Heart right ventricle (tissue), 16 donors: ENCODE measurements at regions not wholly inside any gene's neighbourhood (a gene's known extent, or its start where the extent isn't known, plus 50 kb on each side); places are given as distances from the start of the nearest gene placed in this dataset.

ENCODE experiments used
- ATAC-seq, 8 donors: fragments of 200-7000 bp; cut with Tn5 transposase; one replicate each; pipeline ENCODE4 v1.9.1; 2020; ENCODE audit warnings: mild to moderate bottlenecking in 8 of 8, moderate library complexity in 8 of 8, moderate number of reproducible peaks in 1 of 8
- DNase-seq, 2 donors: peaks; one replicate each; pipeline ENCODE4 v3.0.0-alpha.2; 2020
- H3K27ac ChIP-seq, 10 donors: fragments of 200-600 bp; sonication (generic) in 2 of 10; one replicate each; pipeline versions ENCODE4 v1.5.0 to v1.8.0; 2020 to 2022; ENCODE audit warnings: mild to moderate bottlenecking in 3 of 10
- H3K27me3 ChIP-seq, 7 donors: fragments of 200-600 bp; one replicate each; pipeline ENCODE4 v1.8.0; 2021 to 2022; ENCODE audit warnings: mild to moderate bottlenecking in 2 of 7
- H3K36me3 ChIP-seq, 9 donors: fragments of 200-600 bp; sonication (generic) in 1 of 9; one replicate each; pipeline versions ENCODE4 v1.5.0 to v1.8.0; 2020 to 2022; ENCODE audit warnings: mild to moderate bottlenecking in 2 of 9
- H3K4me1 ChIP-seq, 9 donors: fragments of 200-600 bp; sonication (generic) in 1 of 9; one replicate each; pipeline versions ENCODE4 v1.5.0 to v1.8.0; 2020 to 2022; ENCODE audit warnings: mild to moderate bottlenecking in 4 of 9
- H3K4me3 ChIP-seq, 10 donors: fragments of 200-600 bp; sonication (generic) in 2 of 10; one replicate each; pipeline versions ENCODE4 v1.5.0 to v1.8.0; 2020 to 2022; ENCODE audit warnings: mild to moderate bottlenecking in 7 of 10, moderate library complexity in 2 of 10
- H3K9me3 ChIP-seq, 11 donors: fragments of 200-600 bp in 10 of 11; sonication (generic) in 2 of 11; one replicate each; pipeline versions ENCODE4 v1.5.0 to v1.8.0; 2013 to 2022; ENCODE audit warnings: mild to moderate bottlenecking in 2 of 11, control low read depth in 1 of 11, moderate library complexity in 1 of 11
- WGBS, 2 donors: extraction: QIAGEN DNeasy Blood & Tissue Kit; methylation state at CpG; one replicate each; pipeline ENCODE4 v1.1.7; 2013; ENCODE audit warnings: inconsistent platforms in 1 of 2; 5-methylcytosine and 5-hydroxymethylcytosine counted together
- intact Hi-C, 10 donors: fragments of 100-400 bp; cut with DNase I; formaldehyde crosslinking; loops; one replicate each; pipeline versions ENCODE4 v1.11.1 to v1.14.2; 2022
- TF ChIP-seq, protein P1 (sequence below), 9 donors: fragments of 200-600 bp; sonication (generic) in 2 of 9; IDR thresholded peaks; one replicate each; pipeline versions ENCODE4 v1.5.0 to v1.8.0; 2021 to 2022; ENCODE audit warnings: antibody characterized with exemption in 9 of 9, mild to moderate bottlenecking in 5 of 9, moderate library complexity in 1 of 9
- donor health status: Arrhythmogenic right ventricular cardiomyopathy.
- donor health status: ischemic (EF 13 %, LVEDD 7.1; RV severe dilation, severe dysfunction).
- donor health status: healthy with polysubstance abuse.
- donor health status: DM: no; HTN: yes; CAD: no.
- donor health status: DM: no; HTN: no; CAD: no.
- donor health status: ischemic (EF 25% LVEDD 6.9; RV normal size, moderate dysfunction).
- donor health status: ischemic (EF 25% LVEDD 5.7; RV mildly dilated, moderate dysfunction).
- donor health status: healthy.
- donor health status: DM: yes; HTN: yes; CAD: no.
- donor health status: Ischemic cardiomyopathy.
- donor health status: ischemic (EF 35%, LVEDD 5.7; RV mildly dilated, moderate dysfunction).
- donor health status: nonischemic (EF 11% LVEDD 7.7; RV severe dilation, severe dysfunction).
- donor health status: DM: yes; HTN: yes; CAD: no.
- donor health status: PGD.
- donor health status: ischemic (EF 29% LVEDD 5.4; RV normal size, mild dysfunction).
- donor health status: nonischemic (EF 23%, LVEDD 6.1; RV moderate dilation, normal function).

DNA sequence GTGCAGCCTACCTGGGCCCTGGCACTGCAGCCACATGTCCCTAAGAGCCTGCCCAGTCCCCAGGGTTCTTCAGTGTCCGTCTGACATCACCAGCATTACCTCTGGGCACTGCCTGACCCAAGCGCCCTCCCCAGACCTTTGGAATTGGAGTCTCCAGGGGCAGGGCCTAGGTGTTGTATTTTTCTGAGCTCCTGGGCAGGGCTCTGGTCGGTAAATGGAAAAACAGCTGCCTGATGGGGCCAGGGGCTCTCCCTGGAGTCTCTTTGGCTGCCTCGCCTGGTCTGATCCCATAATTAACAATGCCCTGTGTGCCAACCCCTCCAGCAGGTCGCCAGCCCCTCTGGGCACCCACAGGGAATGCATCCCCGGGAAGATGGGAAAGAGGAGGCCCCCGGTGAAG lies 710.2 kb downstream of the BRD1 start:
- H3K9me3 ChIP-seq, result peaks cover 0 to 4% (median 0%) of the 10 kb centered on the region in 11 donors
- no peak for DNase-seq

DNA sequence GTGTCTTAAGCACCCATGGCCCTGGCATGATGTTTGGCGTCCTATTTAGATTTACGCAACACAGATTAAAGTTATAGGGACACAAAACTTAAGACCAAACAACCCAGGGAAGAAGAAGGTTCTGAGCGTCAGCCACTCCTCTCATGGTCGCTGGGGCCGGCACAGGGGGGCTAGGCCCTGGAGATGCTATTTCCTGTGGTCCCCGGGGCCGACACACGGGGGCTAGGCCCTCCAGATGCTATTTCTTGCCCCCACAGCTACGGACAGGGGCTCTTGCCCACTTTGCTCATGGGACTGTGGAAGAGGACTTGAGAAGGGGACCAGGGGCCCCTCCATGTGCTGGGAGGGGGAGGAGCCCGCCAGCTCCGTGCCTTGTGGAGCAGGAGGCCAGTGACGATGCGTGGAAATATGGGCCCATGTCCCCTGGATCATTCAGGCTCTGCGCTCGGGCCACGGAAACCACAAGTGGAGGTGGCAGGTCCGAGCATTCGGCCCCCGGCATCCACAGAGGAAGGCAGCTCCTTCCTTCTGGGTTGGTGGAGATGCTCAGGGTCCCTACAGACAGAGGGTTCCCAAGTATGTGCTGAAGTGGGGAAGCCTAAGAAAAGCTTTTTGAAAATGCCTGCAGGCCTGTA lies 711.1 kb downstream of the BRD1 start:
- peaks cover 0 to 5% (median 0%) of the 10 kb centered on the region in 9 donors for H3K4me1 ChIP-seq
- H3K27ac ChIP-seq, result no peak overlapping the region
- 78 to 83% methylated on average over 19 of the region's 19 CpGs for WGBS, 2 donors
- ATAC-seq (no peak), DNase-seq (no peak)
- no peak overlapping the region for H3K4me3 ChIP-seq
- peaks cover 0 to 26% (median 4%) of the 10 kb centered on the region in 7 donors for H3K27me3 ChIP-seq
- peaks cover 0 to 4% (median 0%) of the 10 kb centered on the region in 11 donors for H3K9me3 ChIP-seq
- no peaks in the 10 kb centered on the region for H3K36me3 ChIP-seq
- TF ChIP-seq, protein P1, sequence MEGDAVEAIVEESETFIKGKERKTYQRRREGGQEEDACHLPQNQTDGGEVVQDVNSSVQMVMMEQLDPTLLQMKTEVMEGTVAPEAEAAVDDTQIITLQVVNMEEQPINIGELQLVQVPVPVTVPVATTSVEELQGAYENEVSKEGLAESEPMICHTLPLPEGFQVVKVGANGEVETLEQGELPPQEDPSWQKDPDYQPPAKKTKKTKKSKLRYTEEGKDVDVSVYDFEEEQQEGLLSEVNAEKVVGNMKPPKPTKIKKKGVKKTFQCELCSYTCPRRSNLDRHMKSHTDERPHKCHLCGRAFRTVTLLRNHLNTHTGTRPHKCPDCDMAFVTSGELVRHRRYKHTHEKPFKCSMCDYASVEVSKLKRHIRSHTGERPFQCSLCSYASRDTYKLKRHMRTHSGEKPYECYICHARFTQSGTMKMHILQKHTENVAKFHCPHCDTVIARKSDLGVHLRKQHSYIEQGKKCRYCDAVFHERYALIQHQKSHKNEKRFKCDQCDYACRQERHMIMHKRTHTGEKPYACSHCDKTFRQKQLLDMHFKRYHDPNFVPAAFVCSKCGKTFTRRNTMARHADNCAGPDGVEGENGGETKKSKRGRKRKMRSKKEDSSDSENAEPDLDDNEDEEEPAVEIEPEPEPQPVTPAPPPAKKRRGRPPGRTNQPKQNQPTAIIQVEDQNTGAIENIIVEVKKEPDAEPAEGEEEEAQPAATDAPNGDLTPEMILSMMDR (IDR thresholded peaks at IDR 0.05), result no peak
- intact Hi-C loops, result no loop called here

More for the DNA sequence above, 710.2 kb downstream of the BRD1 start:
- H3K27ac ChIP-seq, result no peak overlapping the region
- TF ChIP-seq, protein P1 (IDR thresholded peaks at IDR 0.05), result no peak
- H3K36me3 ChIP-seq, result no peaks in the 10 kb centered on the region
- H3K4me3 ChIP-seq, result no peak overlapping the region
- WGBS, 2 donors, result 65% methylated on average over 7 of the region's 7 CpGs
- peaks cover 0 to 27% (median 4%) of the 10 kb centered on the region in 7 donors for H3K27me3 ChIP-seq
- intact Hi-C loops, result no loop called here
- ATAC-seq, result no peak
- peaks cover 0 to 5% (median 0%) of the 10 kb centered on the region in 9 donors for H3K4me1 ChIP-seq

DNA sequence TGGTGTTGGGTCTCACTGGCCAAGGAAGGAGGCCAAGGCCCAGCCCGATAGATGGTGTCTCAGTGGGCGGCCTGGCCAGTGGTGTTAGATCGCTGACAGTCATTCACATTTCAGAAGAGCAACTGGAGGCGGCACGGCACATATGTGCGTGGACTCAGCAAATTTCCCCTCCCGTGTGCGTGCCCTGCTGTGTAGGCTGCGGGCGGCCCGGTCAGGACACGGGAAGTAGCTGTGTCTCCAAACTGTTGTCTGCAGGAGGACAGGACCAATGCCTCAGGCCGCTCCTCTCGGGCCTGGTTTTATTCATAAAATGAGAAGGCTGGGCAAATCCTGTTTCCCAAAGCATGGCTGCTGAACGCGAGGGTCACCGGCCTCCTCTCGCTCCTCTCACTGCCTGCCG lies 711.7 kb downstream of the BRD1 start:
- intact Hi-C loops, result no loop called here
- Histone ChIP-seq H3K9me3 (peaks cover 0 to 4% (median 0%) of the 10 kb centered on the region in 11 donors), H3K27ac (no peak overlapping the region), H3K36me3 (no peaks in the 10 kb centered on the region), H3K4me3 (no peak overlapping the region), H3K27me3 (peaks cover 0 to 24% (median 4%) of the 10 kb centered on the region in 7 donors), H3K4me1 (peaks cover 0 to 5% (median 0%) of the 10 kb centered on the region in 9 donors)
- WGBS, 2 donors, result 92 to 93% methylated on average over 19 of the region's 19 CpGs
- DNase-seq (no peak), ATAC-seq (no peak)
- TF ChIP-seq, protein P1 (IDR thresholded peaks at IDR 0.05), result no peak

DNA sequence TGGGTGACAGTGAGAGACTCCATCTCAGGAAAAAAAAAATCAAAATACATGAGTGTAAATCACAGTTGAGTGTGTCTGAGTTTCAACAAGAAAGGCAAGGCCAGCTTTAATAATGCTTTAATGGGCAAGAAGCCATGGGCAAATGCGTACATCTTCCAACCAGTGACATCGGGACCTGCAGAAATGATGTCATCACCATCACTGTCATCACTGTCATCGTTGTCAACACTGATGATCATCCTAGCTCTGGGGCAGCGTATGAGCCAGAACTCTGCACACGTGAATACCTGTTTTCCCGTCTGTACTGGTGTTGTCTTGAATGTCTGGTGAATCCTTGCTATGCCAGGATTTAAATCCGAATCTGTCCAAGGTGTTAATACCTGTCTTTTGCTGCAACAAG lies 712.5 kb downstream of the BRD1 start:
- peaks cover 0 to 23% (median 4%) of the 10 kb centered on the region in 7 donors for H3K27me3 ChIP-seq
- intact Hi-C loops, result no loop called here
- DNase-seq (no peak), ATAC-seq (no peak)
- 84% methylated on average over 6 to 7 of the region's 7 CpGs for WGBS, 2 donors
- H3K27ac ChIP-seq, result no peak overlapping the region
- TF ChIP-seq, protein P1 (IDR thresholded peaks at IDR 0.05), result no peak
- H3K36me3 ChIP-seq, result no peaks in the 10 kb centered on the region
- peaks cover 0 to 4% (median 0%) of the 10 kb centered on the region in 11 donors for H3K9me3 ChIP-seq
- no peak overlapping the region for H3K4me3 ChIP-seq
- H3K4me1 ChIP-seq, result peaks cover 0 to 5% (median 0%) of the 10 kb centered on the region in 9 donors
